NCI-H2196 treated with DMSO at 0.1 percent for 48 hours (cell line): ENCODE measurements at regions not wholly inside any gene's neighbourhood (a gene's known extent, or its start where the extent isn't known, plus 50 kb on each side); places are given as distances from the start of the nearest gene placed in this dataset.

Source experiments
- DNase-seq: peaks from one replicate; lab custom pipeline; 2025; ENCODE audit not compliant: unreplicated experiment; lab: John Stamatoyannopoulos, UW

GRCh38 chr7:145681159-145681558 is 435.4 kb upstream of the CNTNAP2 start:
- DNase-seq = no peak

GRCh38 chr7:145665499-145666258 is 450.9 kb upstream of the CNTNAP2 start:
- no peak for DNase-seq

GRCh38 chr7:145655666-145656065 is 460.9 kb upstream of the CNTNAP2 start:
- DNase-seq = no peak

- no peak for DNase-seq
These were observed 471.5 kb upstream of the CNTNAP2 start for GRCh38 chr7:145645135-145645515.

GRCh38 chr7:145644426-145645134 is 472.0 kb upstream of the CNTNAP2 start:
- DNase-seq = no peak

- DNase-seq = no peak
These were observed 472.6 kb upstream of the CNTNAP2 start for GRCh38 chr7:145643981-145644380.

GRCh38 chr7:145633513-145633912 is 483.1 kb upstream of the CNTNAP2 start:
- DNase-seq = no peak

GRCh38 chr7:145624618-145625017 is 492.0 kb upstream of the CNTNAP2 start:
- DNase-seq = no peak

- DNase-seq = no peak
These were observed 510.6 kb upstream of the CNTNAP2 start for GRCh38 chr7:145605963-145606362.

GRCh38 chr7:145599376-145599775 is 517.2 kb upstream of the CNTNAP2 start:
- no peak for DNase-seq

- DNase-seq = no peak
These were observed 532.2 kb upstream of the CNTNAP2 start for GRCh38 chr7:145584401-145584800.

GRCh38 chr7:145582742-145583303 is 533.8 kb upstream of the CNTNAP2 start:
- DNase-seq = no peak

- DNase-seq = no peak
These were observed 558.8 kb upstream of the CNTNAP2 start for GRCh38 chr7:145557805-145558204.

- no peak for DNase-seq
These were observed 573.4 kb upstream of the CNTNAP2 start for GRCh38 chr7:145543242-145543641.

GRCh38 chr7:145539910-145540309 is 576.7 kb upstream of the CNTNAP2 start:
- DNase-seq = no peak

- no peak for DNase-seq
These were observed 582.3 kb upstream of the CNTNAP2 start for GRCh38 chr7:145534301-145534700.

GRCh38 chr7:145520284-145520683 is 596.3 kb upstream of the CNTNAP2 start:
- DNase-seq = no peak

- no peak for DNase-seq
These were observed 605.6 kb upstream of the CNTNAP2 start for GRCh38 chr7:145511004-145511403.

GRCh38 chr7:145497911-145498525 is 618.6 kb upstream of the CNTNAP2 start:
- no peak for DNase-seq

GRCh38 chr7:145490356-145490755 is 626.2 kb upstream of the CNTNAP2 start:
- DNase-seq = no peak

- DNase-seq = no peak
These were observed 627.0 kb upstream of the CNTNAP2 start for GRCh38 chr7:145489609-145490008.

- no peak for DNase-seq
These were observed 627.8 kb upstream of the CNTNAP2 start for GRCh38 chr7:145488816-145489215.
